ENCODE measurements at regions not wholly inside any gene's neighbourhood (a gene's known extent, or its start where the extent isn't known, plus 50 kb on each side); places are given as distances from the start of the nearest gene placed in this dataset.

- H3K9me2 ChIP-seq (replicated peaks; ENCODE audit: low read length) = no peaks in the 10 kb centered on the region
- ATAC-seq (no peak), DNase-seq (no peak)
- POLR2A ChIA-PET (ENCODE audit: unreplicated experiment) = no interaction called here
- intact Hi-C loops (cut with micrococcal nuclease) = no loop called here
- no peaks in the 10 kb centered on the region for H4K20me1 ChIP-seq (ENCODE audit: low read length)
- H3K4me1 ChIP-seq (ENCODE audit: insufficient read depth, low read length) = no peaks in the 10 kb centered on the region
- H3K9ac ChIP-seq (ENCODE audit: low read length) = no peak overlapping the region
- H3K36me3 ChIP-seq (ENCODE audit: low read depth, low read length) = no peaks in the 10 kb centered on the region
- H3K4me2 ChIP-seq (ENCODE audit: low read length) = no peak overlapping the region
- CTCF ChIA-PET = no interaction called here
- no peaks in the 10 kb centered on the region for H3K79me2 ChIP-seq (ENCODE audit: low read length)
- H2AFZ ChIP-seq (ENCODE audit: low read length) = no peak overlapping the region
- H3K4me3 ChIP-seq (ENCODE audit: low read length) = no peak overlapping the region
- no peak for TF ChIP-seq EZH2 (IDR thresholded peaks at IDR 0.05; ENCODE audit: low read length, unreplicated experiment)
- TF ChIP-seq EZH2phosphoT487 (IDR thresholded peaks at IDR 0.05; ENCODE audit: borderline replicate concordance, low read length) = no peak
- TF ChIP-seq, protein P1, sequence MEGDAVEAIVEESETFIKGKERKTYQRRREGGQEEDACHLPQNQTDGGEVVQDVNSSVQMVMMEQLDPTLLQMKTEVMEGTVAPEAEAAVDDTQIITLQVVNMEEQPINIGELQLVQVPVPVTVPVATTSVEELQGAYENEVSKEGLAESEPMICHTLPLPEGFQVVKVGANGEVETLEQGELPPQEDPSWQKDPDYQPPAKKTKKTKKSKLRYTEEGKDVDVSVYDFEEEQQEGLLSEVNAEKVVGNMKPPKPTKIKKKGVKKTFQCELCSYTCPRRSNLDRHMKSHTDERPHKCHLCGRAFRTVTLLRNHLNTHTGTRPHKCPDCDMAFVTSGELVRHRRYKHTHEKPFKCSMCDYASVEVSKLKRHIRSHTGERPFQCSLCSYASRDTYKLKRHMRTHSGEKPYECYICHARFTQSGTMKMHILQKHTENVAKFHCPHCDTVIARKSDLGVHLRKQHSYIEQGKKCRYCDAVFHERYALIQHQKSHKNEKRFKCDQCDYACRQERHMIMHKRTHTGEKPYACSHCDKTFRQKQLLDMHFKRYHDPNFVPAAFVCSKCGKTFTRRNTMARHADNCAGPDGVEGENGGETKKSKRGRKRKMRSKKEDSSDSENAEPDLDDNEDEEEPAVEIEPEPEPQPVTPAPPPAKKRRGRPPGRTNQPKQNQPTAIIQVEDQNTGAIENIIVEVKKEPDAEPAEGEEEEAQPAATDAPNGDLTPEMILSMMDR (conservative IDR thresholded peaks at IDR 0.05; ENCODE audit: low read depth, low read length) = no peak
- no peak overlapping the region for H3K27ac ChIP-seq (ENCODE audit: low read length)
- no peaks in the 10 kb centered on the region for H3F3A ChIP-seq (ENCODE audit: low read length, unreplicated experiment)
- peaks cover 68% of the 10 kb centered on the region for H3K27me3 ChIP-seq (ENCODE audit: low read length)
- no TSS peak for BruUV-seq (replicated peaks)
- no peaks in the 10 kb centered on the region for H3K9me3 ChIP-seq (ENCODE audit: low read length)
These were observed 132.1 kb upstream of the KCNG1 start for GRCh38 chr20:51154708-51155690.

GRCh38 chr20:51153867-51154707 lies 131.2 kb upstream of the KCNG1 start:
- Histone ChIP-seq H3K79me2 (ENCODE audit: low read length) (no peaks in the 10 kb centered on the region), H3K4me3 (ENCODE audit: low read length) (no peak overlapping the region), H3K4me2 (ENCODE audit: low read length) (no peak overlapping the region), H3K9me2 (replicated peaks; ENCODE audit: low read length) (no peaks in the 10 kb centered on the region), H3K9me3 (ENCODE audit: low read length) (no peaks in the 10 kb centered on the region), H3K27me3 (ENCODE audit: low read length) (peaks cover 68% of the 10 kb centered on the region), H3K36me3 (ENCODE audit: low read depth, low read length) (no peaks in the 10 kb centered on the region), H2AFZ (ENCODE audit: low read length) (no peak overlapping the region), H3K4me1 (ENCODE audit: insufficient read depth, low read length) (no peaks in the 10 kb centered on the region), H4K20me1 (ENCODE audit: low read length) (no peaks in the 10 kb centered on the region), H3K27ac (ENCODE audit: low read length) (no peak overlapping the region), H3K9ac (ENCODE audit: low read length) (no peak overlapping the region), H3F3A (ENCODE audit: low read length, unreplicated experiment) (no peaks in the 10 kb centered on the region)
- ATAC-seq (no peak), DNase-seq (no peak)
- intact Hi-C loops (cut with micrococcal nuclease) = no loop called here
- POLR2A ChIA-PET (ENCODE audit: unreplicated experiment) = no interaction called here
- CTCF ChIA-PET = no interaction called here
- TF ChIP-seq, protein P1 (conservative IDR thresholded peaks at IDR 0.05; ENCODE audit: low read depth, low read length) = no peak
- TF ChIP-seq EZH2 (IDR thresholded peaks at IDR 0.05; ENCODE audit: low read length, unreplicated experiment) (no peak), EZH2phosphoT487 (IDR thresholded peaks at IDR 0.05; ENCODE audit: borderline replicate concordance, low read length) (no peak)
- BruUV-seq (replicated peaks) = no TSS peak

Data from PC-3 (cell line).